Endothelial cell (in vitro differentiated cells): ENCODE measurements at regions not wholly inside any gene's neighbourhood (a gene's known extent, or its start where the extent isn't known, plus 50 kb on each side); places are given as distances from the start of the nearest gene placed in this dataset.

Experiments
- DNase-seq: peaks from one replicate; pipeline ENCODE4 v3.0.0; 2021; ENCODE audit warnings: low spot score
- H3K27ac Mint-ChIP-seq: one replicate; pipeline ENCODE4 v1.8.0; 2021; ENCODE audit warnings: mixed read lengths, inconsistent platforms; ENCODE audit not compliant: unreplicated experiment
- H3K27me3 Mint-ChIP-seq: one replicate; pipeline ENCODE4 v1.8.0; 2021; ENCODE audit warnings: mild to moderate bottlenecking, moderate library complexity, mixed read lengths, inconsistent platforms; ENCODE audit not compliant: unreplicated experiment
- H3K36me3 Mint-ChIP-seq: one replicate; pipeline ENCODE4 v1.8.0; 2021; ENCODE audit warnings: mild to moderate bottlenecking, low read depth, mixed read lengths, inconsistent platforms; ENCODE audit not compliant: unreplicated experiment
- H3K4me1 Mint-ChIP-seq: one replicate; pipeline ENCODE4 v1.8.0; 2021; ENCODE audit warnings: mild to moderate bottlenecking, mixed read lengths, inconsistent platforms; ENCODE audit not compliant: unreplicated experiment
- H3K4me3 Mint-ChIP-seq: one replicate; pipeline ENCODE4 v1.8.0; 2021; ENCODE audit warnings: mild to moderate bottlenecking, mixed read lengths, inconsistent platforms; ENCODE audit not compliant: unreplicated experiment
- H3K9me3 Mint-ChIP-seq: one replicate; pipeline ENCODE4 v1.8.0; 2021; ENCODE audit warnings: mixed read lengths, inconsistent platforms; ENCODE audit not compliant: unreplicated experiment
- TF ChIP-seq, protein P1 (sequence below): fragments of 200-600 bp; sonication (generic); IDR thresholded peaks from one replicate; pipeline ENCODE4 v1.5.0; 2021; ENCODE audit warnings: antibody characterized with exemption; ENCODE audit not compliant: unreplicated experiment

DNA sequence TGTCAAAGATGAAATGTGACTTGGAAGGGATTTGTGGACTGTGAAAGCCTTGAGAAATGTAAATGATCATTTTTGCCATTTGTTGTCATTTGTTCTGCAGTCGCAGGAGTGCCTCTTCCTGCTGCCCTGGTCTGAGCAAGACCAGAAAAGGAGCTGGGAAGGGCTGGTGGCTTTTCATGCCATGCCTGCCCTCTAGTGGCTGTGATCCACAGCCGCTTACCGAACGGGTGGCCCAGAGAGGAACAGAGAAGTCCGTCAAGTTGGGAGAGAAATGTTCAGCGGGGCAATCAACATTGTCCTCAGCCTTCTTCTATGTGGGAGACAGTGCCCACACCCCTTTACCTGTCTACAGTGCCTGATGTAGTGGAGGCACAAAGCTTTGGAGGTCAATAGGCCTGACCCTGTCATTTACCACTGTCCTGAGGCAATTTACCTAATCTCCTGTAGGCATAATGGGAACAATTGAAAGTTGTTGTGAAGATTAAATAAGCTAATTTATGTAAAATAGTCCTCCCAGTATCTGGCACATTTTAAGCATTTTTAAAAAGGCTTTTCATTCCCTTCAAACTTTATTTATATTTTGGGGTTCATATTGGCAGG is 224.5 kb downstream of the B3GLCT start:
- TF ChIP-seq, protein P1, sequence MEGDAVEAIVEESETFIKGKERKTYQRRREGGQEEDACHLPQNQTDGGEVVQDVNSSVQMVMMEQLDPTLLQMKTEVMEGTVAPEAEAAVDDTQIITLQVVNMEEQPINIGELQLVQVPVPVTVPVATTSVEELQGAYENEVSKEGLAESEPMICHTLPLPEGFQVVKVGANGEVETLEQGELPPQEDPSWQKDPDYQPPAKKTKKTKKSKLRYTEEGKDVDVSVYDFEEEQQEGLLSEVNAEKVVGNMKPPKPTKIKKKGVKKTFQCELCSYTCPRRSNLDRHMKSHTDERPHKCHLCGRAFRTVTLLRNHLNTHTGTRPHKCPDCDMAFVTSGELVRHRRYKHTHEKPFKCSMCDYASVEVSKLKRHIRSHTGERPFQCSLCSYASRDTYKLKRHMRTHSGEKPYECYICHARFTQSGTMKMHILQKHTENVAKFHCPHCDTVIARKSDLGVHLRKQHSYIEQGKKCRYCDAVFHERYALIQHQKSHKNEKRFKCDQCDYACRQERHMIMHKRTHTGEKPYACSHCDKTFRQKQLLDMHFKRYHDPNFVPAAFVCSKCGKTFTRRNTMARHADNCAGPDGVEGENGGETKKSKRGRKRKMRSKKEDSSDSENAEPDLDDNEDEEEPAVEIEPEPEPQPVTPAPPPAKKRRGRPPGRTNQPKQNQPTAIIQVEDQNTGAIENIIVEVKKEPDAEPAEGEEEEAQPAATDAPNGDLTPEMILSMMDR, result peak; percentile 80
- no peak overlapping the region for H3K27ac Mint-ChIP-seq
- H3K36me3 Mint-ChIP-seq, result no peaks in the 10 kb centered on the region
- no peaks in the 10 kb centered on the region for H3K9me3 Mint-ChIP-seq
- H3K4me3 Mint-ChIP-seq, result no peak overlapping the region
- H3K27me3 Mint-ChIP-seq, result no peaks in the 10 kb centered on the region
- no peaks in the 10 kb centered on the region for H3K4me1 Mint-ChIP-seq
- peak; percentile 83 for DNase-seq

DNA sequence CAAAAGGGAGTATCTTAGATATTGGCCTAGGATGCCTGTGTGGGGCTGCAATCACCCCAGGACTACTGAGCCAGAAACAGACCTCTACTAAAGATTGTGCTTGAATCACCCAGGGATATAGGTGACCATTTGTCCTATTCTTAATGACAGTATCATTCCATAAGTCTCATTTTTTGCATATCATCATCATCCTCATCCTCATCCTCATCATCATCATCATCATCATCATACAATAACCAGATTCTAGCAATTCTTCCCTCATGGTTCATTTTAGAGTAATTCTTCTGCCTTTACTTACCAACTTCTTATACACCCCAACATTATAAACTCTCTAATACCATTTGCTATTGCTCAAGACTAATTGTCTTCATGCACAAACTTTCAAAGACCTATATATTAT is 226.6 kb downstream of the B3GLCT start:
- TF ChIP-seq, protein P1, result no peak
- Mint-ChIP-seq H3K36me3 (no peaks in the 10 kb centered on the region), H3K4me1 (no peaks in the 10 kb centered on the region), H3K27me3 (no peaks in the 10 kb centered on the region), H3K9me3 (no peaks in the 10 kb centered on the region), H3K4me3 (no peak overlapping the region), H3K27ac (no peak overlapping the region)
- no peak for DNase-seq

DNA sequence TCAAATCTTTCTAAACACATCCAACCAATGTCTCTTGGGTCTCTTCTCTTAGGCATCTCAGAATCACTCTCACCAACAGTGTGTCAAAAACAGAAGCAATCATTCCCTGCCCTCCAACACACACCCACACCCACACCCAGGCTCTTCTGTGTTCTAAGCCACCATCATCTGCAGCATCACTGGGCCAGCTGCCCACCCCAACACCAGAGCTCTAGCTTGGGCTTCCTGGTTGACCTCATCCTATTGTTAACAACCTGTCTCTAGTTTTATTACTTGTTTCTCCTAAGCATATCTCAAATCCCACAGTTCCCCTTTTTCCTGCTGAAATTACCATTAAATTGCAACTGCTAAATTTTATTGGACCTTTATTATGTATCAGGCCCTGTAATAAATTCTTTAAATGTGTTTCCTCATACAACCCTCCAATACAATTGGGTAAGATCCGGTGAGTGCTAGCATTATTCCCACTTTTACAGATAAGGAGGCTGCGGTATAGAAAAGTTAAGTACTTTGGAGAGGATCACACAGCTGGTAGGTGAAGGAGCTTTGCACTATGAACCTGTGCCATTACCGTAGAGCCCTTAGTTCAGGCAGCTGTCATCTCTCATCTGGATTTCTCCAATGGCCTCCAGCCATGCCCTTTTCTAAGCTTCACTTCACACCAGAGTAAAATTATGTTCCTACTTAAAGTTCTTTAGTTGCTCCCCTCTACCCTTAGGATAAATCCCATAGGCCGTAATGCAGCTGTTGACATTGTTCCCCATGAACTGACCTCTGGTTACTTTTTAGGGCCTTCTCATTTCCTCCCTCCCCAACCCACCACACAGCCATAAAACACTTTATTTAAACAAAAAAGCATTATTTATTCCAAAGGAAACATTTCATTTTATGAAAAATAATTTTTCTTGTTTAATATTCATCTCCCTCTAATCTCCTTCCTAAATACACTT is 227.7 kb downstream of the B3GLCT start:
- TF ChIP-seq, protein P1, result no peak
- no peak overlapping the region for H3K27ac Mint-ChIP-seq
- no peak for DNase-seq

DNA sequence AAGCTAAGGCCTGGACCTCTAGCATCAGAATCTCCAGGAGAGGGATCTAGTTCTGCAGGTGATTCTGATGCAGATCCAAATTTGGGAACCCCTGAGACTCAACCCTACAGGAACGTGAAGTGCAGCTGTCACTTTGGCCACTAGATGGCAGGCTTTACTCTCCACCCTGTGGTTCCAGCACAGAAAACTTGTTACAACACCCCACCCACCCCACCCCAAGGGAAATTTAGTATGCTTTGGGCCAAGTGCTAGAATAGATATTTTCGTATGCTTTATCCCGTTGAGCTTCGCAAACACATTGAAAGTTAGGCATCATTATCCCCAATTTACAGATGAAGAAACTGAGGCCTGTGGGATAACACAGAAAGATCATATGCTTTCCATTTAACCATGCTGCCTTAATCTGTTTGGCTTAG is 232.0 kb downstream of the B3GLCT start:
- DNase-seq, result peak; percentile 67
- TF ChIP-seq, protein P1, result peak; percentile 93
- H3K36me3 Mint-ChIP-seq, result no peaks in the 10 kb centered on the region
- no peaks in the 10 kb centered on the region for H3K4me1 Mint-ChIP-seq
- no peak overlapping the region for H3K27ac Mint-ChIP-seq
- H3K9me3 Mint-ChIP-seq, result no peaks in the 10 kb centered on the region
- H3K4me3 Mint-ChIP-seq, result no peak overlapping the region
- no peaks in the 10 kb centered on the region for H3K27me3 Mint-ChIP-seq

More for the DNA sequence above, 227.7 kb downstream of the B3GLCT start:
- no peaks in the 10 kb centered on the region for H3K4me1 Mint-ChIP-seq
- H3K4me3 Mint-ChIP-seq, result no peak overlapping the region
- H3K9me3 Mint-ChIP-seq, result no peaks in the 10 kb centered on the region
- H3K27me3 Mint-ChIP-seq, result no peaks in the 10 kb centered on the region
- H3K36me3 Mint-ChIP-seq, result no peaks in the 10 kb centered on the region

DNA sequence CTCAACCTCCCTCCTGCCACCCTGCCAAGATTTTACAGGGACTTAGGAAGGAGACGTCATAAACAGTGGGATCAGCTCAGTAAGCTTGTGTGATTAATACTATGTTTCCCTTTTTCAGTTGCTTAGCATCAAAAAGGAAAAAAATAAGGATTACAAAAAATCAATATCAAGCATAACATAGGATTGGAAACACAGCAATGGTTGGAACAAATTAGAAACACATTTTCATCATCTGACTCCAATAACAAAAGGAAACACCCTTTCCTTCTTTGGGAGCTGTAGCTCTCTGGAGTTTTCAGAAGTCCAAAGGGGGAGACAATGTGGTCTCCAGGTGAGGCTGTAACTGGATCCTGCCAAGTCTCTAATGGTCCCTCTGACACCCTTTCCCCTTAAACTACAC is 233.4 kb downstream of the B3GLCT start:
- TF ChIP-seq, protein P1, result no peak
- no peak overlapping the region for H3K4me3 Mint-ChIP-seq
- H3K4me1 Mint-ChIP-seq, result no peaks in the 10 kb centered on the region
- H3K27ac Mint-ChIP-seq, result no peak overlapping the region
- no peaks in the 10 kb centered on the region for H3K9me3 Mint-ChIP-seq
- H3K27me3 Mint-ChIP-seq, result no peaks in the 10 kb centered on the region
- no peaks in the 10 kb centered on the region for H3K36me3 Mint-ChIP-seq
- no peak for DNase-seq
